HG03064 (cell line): ENCODE measurements at regions not wholly inside any gene's neighbourhood (a gene's known extent, or its start where the extent isn't known, plus 50 kb on each side); places are given as distances from the start of the nearest gene placed in this dataset.
"Not testable (repeated sequence)": the region's sequence is repeated elsewhere in the genome, so short reads cannot be mapped to it uniquely, and the experiment has no call there.

Experiments
- ATAC-seq: cut with Tn5 transposase; IDR thresholded peaks from one replicate; pipeline ENCODE4 v1.9.1; 2021; ENCODE audit warnings: low read depth; ENCODE audit not compliant: unreplicated experiment

GRCh38 chr10:63077800-63078199 lies 55.3 kb upstream of the NRBF2 start:
- ATAC-seq: no peak

- no peak for ATAC-seq
Observed at GRCh38 chr10:63072951-63073350, 60.2 kb upstream of the NRBF2 start.

- ATAC-seq: no peak
Observed at GRCh38 chr10:63071145-63071544, 62.0 kb upstream of the NRBF2 start.

GRCh38 chr10:63069318-63069717 lies 63.8 kb upstream of the NRBF2 start:
- ATAC-seq: no peak

- no peak for ATAC-seq
Observed at GRCh38 chr10:63068246-63068645, 64.9 kb upstream of the NRBF2 start.

GRCh38 chr10:63066606-63067005 lies 66.5 kb upstream of the NRBF2 start:
- ATAC-seq: no peak

- no peak for ATAC-seq
Observed at GRCh38 chr10:63064706-63065105, 68.4 kb upstream of the NRBF2 start.

- no peak for ATAC-seq
Observed at GRCh38 chr10:63058236-63058635, 74.9 kb upstream of the NRBF2 start.

GRCh38 chr10:63057509-63057908 lies 75.6 kb upstream of the NRBF2 start:
- no peak for ATAC-seq

GRCh38 chr10:63055705-63056104 lies 77.4 kb upstream of the NRBF2 start:
- no peak for ATAC-seq

- ATAC-seq: no peak
Observed at GRCh38 chr10:63054889-63055611, 78.1 kb upstream of the NRBF2 start.

- no peak for ATAC-seq
Observed at GRCh38 chr10:63052083-63052482, 81.0 kb upstream of the NRBF2 start.

- ATAC-seq: no peak
Observed at GRCh38 chr10:63042256-63042655, 90.9 kb upstream of the NRBF2 start.

- not testable (repeated sequence) for ATAC-seq
Observed at GRCh38 chr10:63033616-63034185, 99.4 kb upstream of the NRBF2 start.

GRCh38 chr10:63030536-63030935 lies 102.6 kb upstream of the NRBF2 start:
- no peak for ATAC-seq

- no peak for ATAC-seq
Observed at GRCh38 chr10:63027531-63027930, 105.6 kb upstream of the NRBF2 start.

- no peak for ATAC-seq
Observed at GRCh38 chr10:63021225-63021624, 111.9 kb upstream of the NRBF2 start.

GRCh38 chr10:63013755-63014154 lies 119.4 kb upstream of the NRBF2 start:
- no peak for ATAC-seq

GRCh38 chr10:63012623-63013022 lies 120.5 kb upstream of the NRBF2 start:
- no peak for ATAC-seq

GRCh38 chr10:63010203-63010602 lies 122.9 kb upstream of the NRBF2 start:
- no peak for ATAC-seq

- ATAC-seq: no peak
Observed at GRCh38 chr10:63008491-63008890, 124.6 kb upstream of the NRBF2 start.

- no peak for ATAC-seq
Observed at GRCh38 chr10:63007112-63007511, 126.0 kb upstream of the NRBF2 start.
